ENCODE measurements at regions not wholly inside any gene's neighbourhood (a gene's known extent, or its start where the extent isn't known, plus 50 kb on each side); places are given as distances from the start of the nearest gene placed in this dataset.
A peak's percentile ranks its signal among the peaks of the same experiment; 100 is the strongest.
"Not testable (repeated sequence)": the region's sequence is repeated elsewhere in the genome, so short reads cannot be mapped to it uniquely, and the experiment has no call there.

- DNase-seq: no peak
These were observed 126.8 kb upstream of the DMRT1 start for GRCh38 chr9:714675-715074.

GRCh38 chr9:715300-715699, 126.2 kb upstream of the DMRT1 start:
- DNase-seq: peak; percentile 22

- DNase-seq: peak; percentile 25
These were observed 125.6 kb upstream of the DMRT1 start for GRCh38 chr9:715743-716400.

GRCh38 chr9:717722-718121, 123.8 kb upstream of the DMRT1 start:
- DNase-seq: no peak

GRCh38 chr9:720239-720881, 121.1 kb upstream of the DMRT1 start:
- DNase-seq: no peak

GRCh38 chr9:722388-722980, 119.0 kb upstream of the DMRT1 start:
- DNase-seq: no peak

GRCh38 chr9:724461-724860, 117.0 kb upstream of the DMRT1 start:
- DNase-seq: not testable (repeated sequence)

GRCh38 chr9:726005-726404, 115.5 kb upstream of the DMRT1 start:
- DNase-seq: no peak

GRCh38 chr9:727767-728166, 113.7 kb upstream of the DMRT1 start:
- DNase-seq: no peak

GRCh38 chr9:728535-728934, 113.0 kb upstream of the DMRT1 start:
- no peak for DNase-seq

- DNase-seq: no peak
These were observed 110.0 kb upstream of the DMRT1 start for GRCh38 chr9:731474-731873.

GRCh38 chr9:734831-735511, 106.5 kb upstream of the DMRT1 start:
- peak; percentile 99 for DNase-seq

GRCh38 chr9:737400-738120, 103.9 kb upstream of the DMRT1 start:
- DNase-seq: no peak

- DNase-seq: no peak
These were observed 103.1 kb upstream of the DMRT1 start for GRCh38 chr9:738209-738915.

- DNase-seq: no peak
These were observed 102.1 kb upstream of the DMRT1 start for GRCh38 chr9:739362-739761.

- DNase-seq: no peak
These were observed 101.3 kb upstream of the DMRT1 start for GRCh38 chr9:740221-740620.

- DNase-seq: no peak
These were observed 99.4 kb upstream of the DMRT1 start for GRCh38 chr9:742104-742503.

GRCh38 chr9:742914-743589, 98.4 kb upstream of the DMRT1 start:
- no peak for DNase-seq

- DNase-seq: no peak
These were observed 97.3 kb upstream of the DMRT1 start for GRCh38 chr9:744046-744712.

- peak; percentile 70 for DNase-seq
These were observed 96.6 kb upstream of the DMRT1 start for GRCh38 chr9:744790-745484.
